ENCODE measurements at regions not wholly inside any gene's neighbourhood (a gene's known extent, or its start where the extent isn't known, plus 50 kb on each side); places are given as distances from the start of the nearest gene placed in this dataset.

GRCh38 chr2:41364842-41365241 lies 683.0 kb upstream of the PKDCC start:
- no peak for DNase-seq (ENCODE audit: low read depth)
- no peak overlapping the region for H3K4me3 ChIP-seq (ENCODE audit: low read depth, low read length)
- TF ChIP-seq, protein P1, sequence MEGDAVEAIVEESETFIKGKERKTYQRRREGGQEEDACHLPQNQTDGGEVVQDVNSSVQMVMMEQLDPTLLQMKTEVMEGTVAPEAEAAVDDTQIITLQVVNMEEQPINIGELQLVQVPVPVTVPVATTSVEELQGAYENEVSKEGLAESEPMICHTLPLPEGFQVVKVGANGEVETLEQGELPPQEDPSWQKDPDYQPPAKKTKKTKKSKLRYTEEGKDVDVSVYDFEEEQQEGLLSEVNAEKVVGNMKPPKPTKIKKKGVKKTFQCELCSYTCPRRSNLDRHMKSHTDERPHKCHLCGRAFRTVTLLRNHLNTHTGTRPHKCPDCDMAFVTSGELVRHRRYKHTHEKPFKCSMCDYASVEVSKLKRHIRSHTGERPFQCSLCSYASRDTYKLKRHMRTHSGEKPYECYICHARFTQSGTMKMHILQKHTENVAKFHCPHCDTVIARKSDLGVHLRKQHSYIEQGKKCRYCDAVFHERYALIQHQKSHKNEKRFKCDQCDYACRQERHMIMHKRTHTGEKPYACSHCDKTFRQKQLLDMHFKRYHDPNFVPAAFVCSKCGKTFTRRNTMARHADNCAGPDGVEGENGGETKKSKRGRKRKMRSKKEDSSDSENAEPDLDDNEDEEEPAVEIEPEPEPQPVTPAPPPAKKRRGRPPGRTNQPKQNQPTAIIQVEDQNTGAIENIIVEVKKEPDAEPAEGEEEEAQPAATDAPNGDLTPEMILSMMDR (conservative IDR thresholded peaks at IDR 0.05; ENCODE audit: low read depth, low read length), result no peak

DNA sequence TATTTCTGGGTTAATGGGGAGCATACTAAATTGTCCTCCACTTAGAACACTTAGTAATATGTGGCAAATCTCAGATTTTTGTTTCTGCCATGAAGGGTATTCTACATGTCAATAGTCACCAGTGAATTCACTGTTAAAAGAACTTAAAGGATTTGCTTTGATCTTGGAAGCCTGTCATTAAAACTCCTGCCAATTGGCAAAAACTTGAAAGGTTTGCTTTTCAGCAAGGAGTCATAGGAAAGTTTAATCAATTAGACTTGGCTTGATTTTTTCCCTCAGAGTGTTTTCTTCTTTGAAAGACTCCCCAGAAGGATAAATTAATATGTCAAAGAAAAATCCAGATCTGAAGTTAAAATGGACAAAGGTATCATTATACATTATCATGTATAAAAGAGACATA lies 671.9 kb upstream of the PKDCC start:
- DNase-seq (ENCODE audit: low read depth), result no peak
- TF ChIP-seq, protein P1 (conservative IDR thresholded peaks at IDR 0.05; ENCODE audit: low read depth, low read length), result no peak
- no peak overlapping the region for H3K4me3 ChIP-seq (ENCODE audit: low read depth, low read length)

DNA sequence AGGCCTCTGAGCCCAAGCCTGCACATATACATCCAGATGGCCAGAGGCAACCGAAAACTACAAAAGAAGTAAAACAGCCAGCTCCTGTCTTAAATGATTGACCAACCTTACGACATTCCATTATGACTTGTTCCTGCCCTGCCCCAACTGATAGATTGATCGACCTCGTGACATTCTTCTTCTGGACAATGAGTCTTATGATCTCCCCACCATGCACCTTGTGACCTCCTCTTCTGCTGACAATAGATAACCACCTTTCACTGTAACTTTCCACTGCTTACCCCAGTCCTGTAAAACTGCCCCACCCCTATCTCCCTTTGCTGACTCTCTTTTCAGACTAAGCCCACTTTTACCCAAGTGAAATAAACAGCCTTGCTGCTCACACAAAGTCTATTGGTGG lies 670.0 kb upstream of the PKDCC start:
- TF ChIP-seq, protein P1 (conservative IDR thresholded peaks at IDR 0.05; ENCODE audit: low read depth, low read length), result no peak
- no peak for DNase-seq (ENCODE audit: low read depth)
- no peak overlapping the region for H3K4me3 ChIP-seq (ENCODE audit: low read depth, low read length)

DNA sequence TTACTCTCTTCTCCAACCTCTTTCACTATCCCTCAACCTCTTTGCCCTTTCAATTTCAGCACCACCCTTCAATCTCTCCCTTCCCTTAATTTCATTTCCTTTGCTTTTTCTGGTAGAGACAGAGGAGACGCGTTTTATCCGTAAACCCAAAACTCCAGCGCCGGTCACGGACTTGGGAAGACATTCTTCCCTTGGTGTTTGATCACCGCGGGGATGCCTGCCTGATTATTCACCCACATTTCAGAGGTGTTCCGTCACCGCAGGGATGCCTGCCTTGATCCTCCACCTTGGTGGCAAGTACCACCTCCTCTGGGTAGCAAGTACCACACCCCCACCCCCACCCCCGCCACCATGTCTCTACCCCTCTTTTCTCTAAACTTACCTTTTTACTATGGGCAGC lies 669.4 kb upstream of the PKDCC start:
- DNase-seq (ENCODE audit: low read depth), result no peak
- TF ChIP-seq, protein P1 (conservative IDR thresholded peaks at IDR 0.05; ENCODE audit: low read depth, low read length), result no peak
- no peak overlapping the region for H3K4me3 ChIP-seq (ENCODE audit: low read depth, low read length)

- no peak overlapping the region for H3K4me3 ChIP-seq (ENCODE audit: low read depth, low read length)
- DNase-seq (ENCODE audit: low read depth), result no peak
- TF ChIP-seq, protein P1 (conservative IDR thresholded peaks at IDR 0.05; ENCODE audit: low read depth, low read length), result no peak
These were observed 668.2 kb upstream of the PKDCC start for GRCh38 chr2:41379496-41380221.

- H3K4me3 ChIP-seq (ENCODE audit: low read depth, low read length), result no peak overlapping the region
- DNase-seq (ENCODE audit: low read depth), result no peak
- TF ChIP-seq, protein P1 (conservative IDR thresholded peaks at IDR 0.05; ENCODE audit: low read depth, low read length), result no peak
These were observed 666.1 kb upstream of the PKDCC start for GRCh38 chr2:41381701-41382100.

- TF ChIP-seq, protein P1 (conservative IDR thresholded peaks at IDR 0.05; ENCODE audit: low read depth, low read length), result no peak
- H3K4me3 ChIP-seq (ENCODE audit: low read depth, low read length), result no peak overlapping the region
- DNase-seq (ENCODE audit: low read depth), result no peak
These were observed 660.3 kb upstream of the PKDCC start for GRCh38 chr2:41387519-41387918.

Data from epithelial cell of proximal tubule (primary cell).